K562 (cell line): ENCODE measurements at regions not wholly inside any gene's neighbourhood (a gene's known extent, or its start where the extent isn't known, plus 50 kb on each side); places are given as distances from the start of the nearest gene placed in this dataset.

ENCODE experiments used
- ATAC-seq: fragments of 200-7000 bp; cut with Tn5 transposase; 3 replicates; pipeline ENCODE4 v1.9.1; 2020; ENCODE audit warnings: moderate library complexity
- BruUV-seq: library from RNA; stranded (reverse); fragments of 400-500 nt; replicated peaks from 2 replicates; lab custom pipeline; 2021; lab: Mats Ljungman, UMichigan
- CTCF ChIA-PET: fragments of 300-600 bp; formaldehyde crosslinking; extraction: SDS; loops from one replicate; lab custom pipeline; 2021; ENCODE audit warnings: low intra/inter-chr PET ratio; lab: Yijun Ruan, JAX
- POLR2A ChIA-PET: fragments of 300-600, 350-650 bp; sonication (Branson Sonifier 250); formaldehyde crosslinking; extraction: SDS; loops from one replicate; lab custom pipeline; 2021; ENCODE audit warnings: antibody characterized with exemption, inconsistent platforms; lab: Yijun Ruan, JAX
- DNase-seq, 4 experiments: peaks; one replicate each; pipeline versions ENCODE4 v3.0.0 to v3.0.0-alpha.2; 2011 to 2018; ENCODE audit warnings: low spot score in 3 of 4, mixed read lengths in 3 of 4; ENCODE audit errors: extremely low read depth in 1 of 4
- FAIRE-seq: peaks from 2 replicates; lab custom pipeline; 2011; peaks lifted over from hg19 to GRCh38; lab: Jason Lieb, UNC
- H2AFZ ChIP-seq: 2 replicates; pipeline ENCODE4 v1.6.0; 2011; ENCODE audit warnings: low read depth, low read length, control low read depth, inconsistent platforms
- H3K27ac ChIP-seq: fragments of 200-600 bp; 3 replicates; pipeline ENCODE4 v1.8.0; 2011; ENCODE audit warnings: low read depth, mild to moderate bottlenecking, control low read depth, inconsistent platforms, low read length, moderate library complexity, mixed read lengths; ENCODE audit errors: extremely low read depth
- H3K27me3 ChIP-seq, 2 experiments: fragments of 300-600 bp in 1 of 2; 2 replicates in 1 of 2; 3 replicates in 1 of 2; pipeline versions ENCODE4 v1.6.0 to v1.8.0; 2011; ENCODE audit warnings: inconsistent platforms in 2 of 2, low read length in 2 of 2, mild to moderate bottlenecking in 1 of 2, mixed read lengths in 1 of 2, moderate library complexity in 1 of 2; ENCODE audit not compliant: control insufficient read depth in 2 of 2, insufficient read depth in 2 of 2
- H3K36me3 ChIP-seq: fragments of 300-600 bp; 3 replicates; pipeline ENCODE4 v1.8.0; 2011; ENCODE audit warnings: mild to moderate bottlenecking, low read length, inconsistent platforms; ENCODE audit not compliant: control insufficient read depth, insufficient read depth
- H3K4me1 ChIP-seq, 2 experiments: fragments of 200-600 bp in 1 of 2; replicated peaks in 1 of 2; 2 replicates in 1 of 2; 3 replicates in 1 of 2; pipeline versions ENCODE4 v1.5.1 to v1.8.0; 2011; ENCODE audit warnings: inconsistent platforms in 2 of 2, low read length in 2 of 2, mild to moderate bottlenecking in 1 of 2, mixed read lengths in 1 of 2, moderate library complexity in 1 of 2; ENCODE audit not compliant: control insufficient read depth in 2 of 2, insufficient read depth in 2 of 2
- H3K4me2 ChIP-seq: 2 replicates; pipeline ENCODE4 v1.6.1; 2011; ENCODE audit warnings: low read length, control low read depth, inconsistent platforms, mixed read lengths; ENCODE audit not compliant: insufficient read depth
- H3K4me3 ChIP-seq: fragments of 200-600 bp; sonication (generic), shearing (Covaris generic); 2 replicates; pipeline ENCODE4 v1.5.1; 2016; ENCODE audit warnings: control low read depth, inconsistent platforms
- H3K79me2 ChIP-seq: fragments of 200-600 bp; 3 replicates; pipeline ENCODE4 v1.8.0; 2011; ENCODE audit warnings: low read length, inconsistent platforms; ENCODE audit not compliant: control insufficient read depth, insufficient read depth
- H3K9ac ChIP-seq, 2 experiments: 2 replicates each; pipeline versions ENCODE4 v1.6.0 to v1.6.1; 2011; ENCODE audit warnings: low read depth in 2 of 2, low read length in 2 of 2, control low read depth in 1 of 2, inconsistent platforms in 1 of 2, mild to moderate bottlenecking in 1 of 2, mixed read lengths in 1 of 2; ENCODE audit not compliant: insufficient read depth in 1 of 2
- H3K9me1 ChIP-seq: one replicate; pipeline ENCODE4 v1.6.0; 2011; ENCODE audit warnings: inconsistent platforms, mild to moderate bottlenecking, low read length, moderate library complexity; ENCODE audit not compliant: control insufficient read depth, insufficient read depth
- H3K9me3 ChIP-seq: replicated peaks from 2 replicates; pipeline ENCODE4 v1.5.1; 2011; ENCODE audit warnings: low read depth, low read length, inconsistent platforms; ENCODE audit not compliant: control insufficient read depth, insufficient read depth
- H4K20me1 ChIP-seq: replicated peaks from 2 replicates; pipeline ENCODE4 v1.6.1; 2011; ENCODE audit warnings: low read length, inconsistent platforms, mixed read lengths; ENCODE audit not compliant: control insufficient read depth, insufficient read depth
- CEBPZ ChIP-seq: fragments of 150-350 bp; IDR thresholded peaks from 2 replicates; pipeline ENCODE4 v1.6.1; 2014; ENCODE audit warnings: low read depth, mild to moderate bottlenecking, low read length, borderline replicate concordance
- ELK3 ChIP-seq: fragments of 450-650 bp; formaldehyde crosslinking; IDR thresholded peaks from 2 replicates; pipeline ENCODE4 v1.4.0; 2020; ENCODE audit warnings: mild to moderate bottlenecking
- GTF2F1 ChIP-seq: IDR thresholded peaks from 2 replicates; pipeline ENCODE4 v1.6.1; 2011; ENCODE audit warnings: low read depth, low read length, improper control_type of control experiment
- HINFP ChIP-seq: fragments of 450-650 bp; conservative IDR thresholded peaks from 2 replicates; pipeline ENCODE4 v1.6.1; 2016; ENCODE audit warnings: missing genetic modification characterization, low read depth, mild to moderate bottlenecking, control low read depth, missing compliant biosample characterization
- HMGXB4 ChIP-seq: sonication (generic); formaldehyde crosslinking; IDR thresholded peaks from 2 replicates; pipeline ENCODE4 v1.8.1; 2023; ENCODE audit warnings: mild to moderate bottlenecking, missing genetic modification reagents
- HNRNPK ChIP-seq: fragments of 200-400 bp; formaldehyde crosslinking; IDR thresholded peaks from one replicate; pipeline ENCODE4 v1.6.1; 2018; ENCODE audit warnings: mild to moderate bottlenecking, low read depth, low read length; ENCODE audit not compliant: poor library complexity, severe bottlenecking
- KLF16 ChIP-seq: IDR thresholded peaks from 2 replicates; pipeline ENCODE4 v1.6.1; 2016; ENCODE audit warnings: antibody characterized with exemption
- MEIS2 ChIP-seq: fragments of 450-650 bp; IDR thresholded peaks from 2 replicates; pipeline ENCODE4 v1.6.1; 2014; ENCODE audit warnings: mild to moderate bottlenecking; ENCODE audit not compliant: partially characterized antibody
- STAT5A ChIP-seq: IDR thresholded peaks from 2 replicates; pipeline ENCODE4 v1.6.1; 2012; ENCODE audit warnings: low read length, inconsistent platforms, borderline replicate concordance
- ZBED1 ChIP-seq: IDR thresholded peaks from 2 replicates; pipeline ENCODE4 v1.6.1; 2014
- ZNF3 ChIP-seq: fragments of 250-450 bp; sonication (Bioruptor Pico); IDR thresholded peaks from 2 replicates; pipeline ENCODE4 v1.5.0; 2021; ENCODE audit warnings: mild to moderate bottlenecking, moderate library complexity
- WGBS: fragments of 100-300 bp; shearing (Covaris generic); methylation state at CpG from one replicate; pipeline ENCODE4 v1.1.6; 2016; ENCODE audit warnings: low coverage, mixed read lengths; ENCODE audit not compliant: insufficient coverage; ENCODE audit errors: missing lambda C conversion rate; 5-methylcytosine and 5-hydroxymethylcytosine counted together
- in situ Hi-C: fragments of 300-500 bp; cut with MboI; formaldehyde crosslinking; loops from 4 replicates; pipeline ENCODE4 v1.15.0; 2018; ENCODE audit warnings: inconsistent platforms, mixed read lengths
- intact Hi-C: fragments of 100-400 bp; cut with micrococcal nuclease; formaldehyde crosslinking; loops from 2 replicates; pipeline ENCODE4 v1.14.2; 2022
- TF ChIP-seq, protein P1 (sequence below): fragments of 450-650 bp; IDR thresholded peaks from 2 replicates; pipeline ENCODE4 v1.6.1; 2017; ENCODE audit warnings: antibody characterized with exemption

DNA sequence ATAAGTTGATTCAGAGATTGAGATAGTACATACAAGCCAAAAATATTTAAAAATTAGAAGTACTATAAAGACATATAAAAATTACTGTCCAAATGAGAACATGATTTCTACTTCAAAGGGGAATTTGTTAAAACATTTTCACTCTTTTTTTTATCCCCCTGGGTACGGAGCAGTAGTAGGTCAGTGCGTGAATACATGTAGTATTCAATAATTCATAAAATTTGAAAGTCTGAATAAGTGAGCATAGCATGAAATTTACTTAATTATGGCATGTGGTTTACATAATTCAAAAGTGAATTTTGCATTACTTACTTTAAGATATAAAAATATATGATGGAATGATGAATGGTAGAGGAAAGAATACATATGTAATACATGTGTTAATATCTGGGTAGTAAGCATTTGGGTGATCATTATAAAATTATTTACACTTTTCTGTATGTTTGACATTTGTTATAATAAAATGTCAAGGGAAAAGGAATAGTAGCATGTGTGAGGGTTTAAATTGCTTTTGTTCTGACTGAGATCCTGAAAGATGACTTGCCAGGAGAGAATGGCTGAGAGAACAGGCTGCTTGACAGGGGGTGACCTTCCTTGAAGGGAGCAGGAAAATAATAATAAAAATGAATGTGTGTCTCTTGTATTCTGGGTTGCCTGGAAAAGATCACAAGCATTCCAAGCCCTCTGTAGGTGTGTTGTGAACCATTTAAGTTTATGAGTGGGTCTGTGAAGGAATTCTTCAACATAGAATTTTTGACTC lies 1178.8 kb downstream of the ZPLD1 start:
- Histone ChIP-seq H3K27ac (no peak overlapping the region), H4K20me1 (no peaks in the 10 kb centered on the region), H3K36me3 (no peaks in the 10 kb centered on the region), H3K9me1 (no peaks in the 10 kb centered on the region), H3K9ac (no peak overlapping the region), H3K79me2 (no peaks in the 10 kb centered on the region), H2AFZ (no peak overlapping the region), H3K4me3 (no peak overlapping the region), H3K4me1 (no peaks in the 10 kb centered on the region), H3K9me3 (no peaks in the 10 kb centered on the region), H3K27me3 (no peaks in the 10 kb centered on the region), H3K4me2 (no peak overlapping the region)
- intact Hi-C loops (no loop called here), in situ Hi-C loops (no loop called here)
- POLR2A ChIA-PET: no interaction called here
- ATAC-seq: no peak
- BruUV-seq: no TSS peak
- CTCF ChIA-PET: no interaction called here
- 0% methylated on average over 2 of the region's 2 CpGs for WGBS
- no peak for FAIRE-seq
- no peak for DNase-seq
- TF ChIP-seq ZNF3 (CRISPR knock-in tag): no peak
- TF ChIP-seq ZBED1: no peak
- TF ChIP-seq MEIS2: no peak
- no peak for TF ChIP-seq ELK3 (CRISPR knock-in tag)
- no peak for TF ChIP-seq HMGXB4
- TF ChIP-seq HNRNPK: no peak
- no peak for TF ChIP-seq STAT5A
- TF ChIP-seq GTF2F1: no peak
- TF ChIP-seq, protein P1, sequence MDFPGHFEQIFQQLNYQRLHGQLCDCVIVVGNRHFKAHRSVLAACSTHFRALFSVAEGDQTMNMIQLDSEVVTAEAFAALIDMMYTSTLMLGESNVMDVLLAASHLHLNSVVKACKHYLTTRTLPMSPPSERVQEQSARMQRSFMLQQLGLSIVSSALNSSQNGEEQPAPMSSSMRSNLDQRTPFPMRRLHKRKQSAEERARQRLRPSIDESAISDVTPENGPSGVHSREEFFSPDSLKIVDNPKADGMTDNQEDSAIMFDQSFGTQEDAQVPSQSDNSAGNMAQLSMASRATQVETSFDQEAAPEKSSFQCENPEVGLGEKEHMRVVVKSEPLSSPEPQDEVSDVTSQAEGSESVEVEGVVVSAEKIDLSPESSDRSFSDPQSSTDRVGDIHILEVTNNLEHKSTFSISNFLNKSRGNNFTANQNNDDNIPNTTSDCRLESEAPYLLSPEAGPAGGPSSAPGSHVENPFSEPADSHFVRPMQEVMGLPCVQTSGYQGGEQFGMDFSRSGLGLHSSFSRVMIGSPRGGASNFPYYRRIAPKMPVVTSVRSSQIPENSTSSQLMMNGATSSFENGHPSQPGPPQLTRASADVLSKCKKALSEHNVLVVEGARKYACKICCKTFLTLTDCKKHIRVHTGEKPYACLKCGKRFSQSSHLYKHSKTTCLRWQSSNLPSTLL: no peak
- TF ChIP-seq HINFP (tag): no peak
- TF ChIP-seq CEBPZ: no peak
- TF ChIP-seq KLF16: no peak
